AG09309 (cell line): ENCODE measurements at regions not wholly inside any gene's neighbourhood (a gene's known extent, or its start where the extent isn't known, plus 50 kb on each side); places are given as distances from the start of the nearest gene placed in this dataset.

Source experiments
- DNase-seq: peaks from one replicate; pipeline ENCODE4 v3.0.0-alpha.2; 2010; ENCODE audit warnings: low read depth
- H3K4me3 ChIP-seq: 2 replicates; pipeline ENCODE4 v1.5.1; 2011; ENCODE audit warnings: mild to moderate bottlenecking, low read depth, low read length, moderate library complexity; ENCODE audit not compliant: control insufficient read depth
- TF ChIP-seq, protein P1 (sequence below): IDR thresholded peaks from 2 replicates; pipeline ENCODE4 v1.5.1; 2011; ENCODE audit warnings: mild to moderate bottlenecking, low read depth, low read length, inconsistent platforms; ENCODE audit not compliant: insufficient read depth, control insufficient read depth; ENCODE audit errors: missing control alignments

DNA sequence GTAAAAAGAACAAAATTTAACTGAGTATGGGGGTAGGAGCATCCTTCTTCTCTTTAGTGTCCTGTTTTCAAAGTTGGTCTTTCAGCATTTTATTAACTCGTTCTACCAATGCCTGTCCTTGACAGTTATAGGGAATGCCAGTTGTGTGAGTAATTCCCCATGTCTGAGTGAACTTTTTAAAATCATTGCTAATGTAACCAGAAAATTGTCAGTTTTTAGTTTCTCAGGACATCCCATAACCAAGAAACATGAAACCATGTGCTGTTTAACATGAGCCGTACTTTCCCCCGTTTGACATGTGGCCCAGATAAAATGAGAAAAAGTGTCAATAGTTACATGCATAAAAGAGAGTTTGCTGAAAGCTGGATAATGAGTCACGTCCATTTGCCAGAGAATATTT lies 71.4 kb upstream of the ARL4D start:
- TF ChIP-seq, protein P1, sequence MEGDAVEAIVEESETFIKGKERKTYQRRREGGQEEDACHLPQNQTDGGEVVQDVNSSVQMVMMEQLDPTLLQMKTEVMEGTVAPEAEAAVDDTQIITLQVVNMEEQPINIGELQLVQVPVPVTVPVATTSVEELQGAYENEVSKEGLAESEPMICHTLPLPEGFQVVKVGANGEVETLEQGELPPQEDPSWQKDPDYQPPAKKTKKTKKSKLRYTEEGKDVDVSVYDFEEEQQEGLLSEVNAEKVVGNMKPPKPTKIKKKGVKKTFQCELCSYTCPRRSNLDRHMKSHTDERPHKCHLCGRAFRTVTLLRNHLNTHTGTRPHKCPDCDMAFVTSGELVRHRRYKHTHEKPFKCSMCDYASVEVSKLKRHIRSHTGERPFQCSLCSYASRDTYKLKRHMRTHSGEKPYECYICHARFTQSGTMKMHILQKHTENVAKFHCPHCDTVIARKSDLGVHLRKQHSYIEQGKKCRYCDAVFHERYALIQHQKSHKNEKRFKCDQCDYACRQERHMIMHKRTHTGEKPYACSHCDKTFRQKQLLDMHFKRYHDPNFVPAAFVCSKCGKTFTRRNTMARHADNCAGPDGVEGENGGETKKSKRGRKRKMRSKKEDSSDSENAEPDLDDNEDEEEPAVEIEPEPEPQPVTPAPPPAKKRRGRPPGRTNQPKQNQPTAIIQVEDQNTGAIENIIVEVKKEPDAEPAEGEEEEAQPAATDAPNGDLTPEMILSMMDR, result no peak
- DNase-seq, result no peak
- H3K4me3 ChIP-seq, result no peak overlapping the region

GRCh38 chr17:43326490-43327275 lies 72.1 kb upstream of the ARL4D start:
- TF ChIP-seq, protein P1, result no peak
- DNase-seq, result no peak
- no peak overlapping the region for H3K4me3 ChIP-seq

DNA sequence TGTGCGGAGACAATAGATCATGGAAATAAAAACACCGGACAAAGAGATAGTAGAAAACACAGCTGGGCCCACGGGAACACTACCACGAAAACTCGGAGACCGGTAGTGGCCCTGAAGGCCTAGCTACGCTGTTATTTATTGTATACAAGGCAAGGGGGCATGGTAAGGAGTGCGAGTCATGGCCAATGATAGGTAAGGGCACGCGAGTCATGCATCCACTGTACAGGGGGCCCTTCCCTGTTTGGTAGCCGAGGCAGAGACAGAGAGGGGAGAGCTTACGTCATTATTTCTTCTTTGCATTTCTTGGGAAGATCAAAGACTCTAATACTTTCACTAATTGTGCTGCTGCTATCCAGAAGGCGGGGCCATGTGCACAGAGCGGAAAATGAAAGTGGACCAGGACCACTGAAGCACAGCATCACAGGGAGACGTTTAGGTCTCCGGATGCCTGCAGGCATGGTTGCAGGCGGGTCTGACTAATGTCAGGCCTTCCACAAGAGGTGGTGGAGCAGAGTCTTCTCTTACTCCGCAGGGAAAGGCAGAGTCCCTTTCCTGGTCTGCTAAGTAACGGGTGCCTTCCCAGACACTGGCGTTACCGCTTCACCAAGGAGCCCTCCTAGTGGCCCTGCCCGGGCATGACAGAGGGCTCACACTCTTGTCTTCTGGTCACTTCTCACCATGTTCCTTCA lies 74.4 kb upstream of the ARL4D start:
- H3K4me3 ChIP-seq, result no peak overlapping the region
- no peak for DNase-seq
- TF ChIP-seq, protein P1, result no peak

- H3K4me3 ChIP-seq, result no peak overlapping the region
- TF ChIP-seq, protein P1, result no peak
- DNase-seq, result no peak
Measured at GRCh38 chr17:43319293-43320124, 79.3 kb upstream of the ARL4D start.

DNA sequence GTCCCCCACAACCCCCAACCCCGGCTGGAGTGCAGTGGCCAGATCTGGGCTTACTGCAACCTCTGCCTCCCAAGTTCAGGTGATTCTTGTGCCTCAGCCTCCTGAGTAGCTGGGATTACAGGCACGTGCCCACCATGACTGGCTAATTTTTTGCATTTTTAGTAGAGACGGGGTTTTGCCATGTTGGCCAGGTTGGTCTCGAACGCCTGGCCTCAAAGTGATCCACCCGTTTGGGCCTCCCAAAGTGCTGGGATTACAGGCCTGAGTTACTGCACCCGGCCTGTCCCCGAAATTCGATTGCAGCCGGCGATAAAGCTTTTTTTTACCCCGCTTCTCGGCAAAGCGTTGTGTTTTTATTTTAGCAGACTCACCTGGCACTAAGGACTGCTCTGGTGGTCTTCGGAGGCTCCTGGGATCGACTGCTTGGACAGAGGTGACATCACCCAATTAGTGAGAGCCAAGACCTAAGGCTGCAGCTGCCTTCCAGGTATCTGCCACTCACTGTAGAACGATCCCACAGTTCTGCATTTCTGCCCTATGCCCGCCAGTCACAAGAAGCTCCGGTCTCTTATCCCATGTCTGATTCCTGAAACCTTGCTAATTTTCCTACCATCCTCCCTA lies 82.2 kb upstream of the ARL4D start:
- TF ChIP-seq, protein P1, result no peak
- no peak for DNase-seq
- H3K4me3 ChIP-seq, result no peak overlapping the region

DNA sequence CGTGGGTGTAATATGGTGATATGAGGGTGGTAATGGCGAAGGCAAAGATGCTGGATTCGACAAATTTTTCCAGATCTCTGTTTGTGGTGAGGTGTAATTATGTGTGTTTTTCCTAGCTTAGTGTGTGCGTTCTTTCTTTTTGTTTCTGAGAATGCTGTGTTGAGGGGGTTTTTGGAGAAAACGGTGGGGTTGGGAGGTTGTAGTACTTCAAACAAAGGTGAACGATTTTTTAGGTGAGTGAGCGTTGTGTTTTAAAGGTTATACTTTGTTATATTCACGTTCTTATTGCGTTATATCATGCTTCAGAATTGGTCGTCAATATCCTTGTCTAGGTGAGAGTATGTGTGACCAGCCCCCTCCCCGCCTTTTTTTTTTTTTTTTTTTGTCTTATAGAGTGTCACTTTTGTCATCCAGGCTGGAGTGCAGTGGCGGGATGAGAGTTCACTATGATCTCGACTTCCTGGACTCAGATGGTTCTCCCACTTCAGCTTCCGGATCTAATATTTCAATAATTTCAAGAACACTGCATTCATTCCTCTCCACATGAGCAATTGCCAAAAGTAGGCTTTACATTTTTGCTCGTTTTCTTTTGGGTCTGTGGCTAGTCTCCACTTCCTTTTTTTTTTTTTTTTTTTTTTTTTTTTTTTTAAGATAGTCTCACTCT lies 82.2 kb upstream of the RNU2-1 start:
- H3K4me3 ChIP-seq, result no peak overlapping the region
- TF ChIP-seq, protein P1, result no peak
- DNase-seq, result no peak
